ENCODE measurements at regions not wholly inside any gene's neighbourhood (a gene's known extent, or its start where the extent isn't known, plus 50 kb on each side); places are given as distances from the start of the nearest gene placed in this dataset.
"Not testable (repeated sequence)": the region's sequence is repeated elsewhere in the genome, so short reads cannot be mapped to it uniquely, and the experiment has no call there.

- not testable (repeated sequence) for H3K36me3 ChIP-seq (ENCODE audit: control insufficient read depth in 1 of 2, insufficient read depth in 2 of 2, low read length in 1 of 2); H3K9me3 ChIP-seq (ENCODE audit: control insufficient read depth, low read length); H3K27ac ChIP-seq (ENCODE audit: low read depth in 1 of 2, low read length in 2 of 2); DNase-seq; H3K4me3 ChIP-seq (ENCODE audit: low read length in 2 of 2); ATAC-seq (ENCODE audit: low FRiP score); H3K27me3 ChIP-seq (ENCODE audit: control insufficient read depth in 1 of 2, insufficient read depth in 2 of 2, low read length in 1 of 2); H3K4me1 ChIP-seq (ENCODE audit: control insufficient read depth in 1 of 2, insufficient read depth in 2 of 2, low read length in 2 of 2)
- intact Hi-C loops (cut with DNase I) = loop anchor here in 1 of 2 donors (5.0 kb wide), 1 partner anchor 119 kb away; no protein-coding TSS in a partner anchor
- 56 to 80% methylated on average over 1 to 5 of the region's 8 CpGs for WGBS, 2 donors
Observed at GRCh38 chr14:105706701-105707019, 180.3 kb downstream of the TMEM121 start.

- not testable (repeated sequence) for H3K4me1 ChIP-seq (ENCODE audit: control insufficient read depth in 1 of 2, insufficient read depth in 2 of 2, low read length in 2 of 2); H3K4me3 ChIP-seq (ENCODE audit: low read length in 2 of 2); H3K27me3 ChIP-seq (ENCODE audit: control insufficient read depth in 1 of 2, insufficient read depth in 2 of 2, low read length in 1 of 2); H3K9me3 ChIP-seq (ENCODE audit: control insufficient read depth, low read length); H3K36me3 ChIP-seq (ENCODE audit: control insufficient read depth in 1 of 2, insufficient read depth in 2 of 2, low read length in 1 of 2); H3K27ac ChIP-seq (ENCODE audit: low read depth in 1 of 2, low read length in 2 of 2)
- DNase-seq (peak in 1 of 2 donors; percentile 75), ATAC-seq (ENCODE audit: low FRiP score) (peak; percentile 38)
- WGBS, 2 donors = 92 to 94% methylated on average over 18 to 23 of the region's 23 CpGs
- intact Hi-C loops (cut with DNase I) = loop anchor here in 1 of 2 donors (5.0 kb wide), 1 partner anchor 120 kb away; no protein-coding TSS in a partner anchor
Observed at GRCh38 chr14:105707099-105707498, 180.7 kb downstream of the TMEM121 start.

- not testable (repeated sequence) for DNase-seq; H3K27me3 ChIP-seq (ENCODE audit: control insufficient read depth in 1 of 2, insufficient read depth in 2 of 2, low read length in 1 of 2); H3K4me3 ChIP-seq (ENCODE audit: low read length in 2 of 2); H3K9me3 ChIP-seq (ENCODE audit: control insufficient read depth, low read length); ATAC-seq (ENCODE audit: low FRiP score); H3K4me1 ChIP-seq (ENCODE audit: control insufficient read depth in 1 of 2, insufficient read depth in 2 of 2, low read length in 2 of 2); H3K36me3 ChIP-seq (ENCODE audit: control insufficient read depth in 1 of 2, insufficient read depth in 2 of 2, low read length in 1 of 2); H3K27ac ChIP-seq (ENCODE audit: low read depth in 1 of 2, low read length in 2 of 2)
- WGBS, 2 donors = 89 to 92% methylated on average over 18 of the region's 18 CpGs
- intact Hi-C loops (cut with DNase I) = loop anchor here in 1 of 2 donors (5.0 kb wide), 1 partner anchor 120 kb away; no protein-coding TSS in a partner anchor
Observed at GRCh38 chr14:105707723-105708151, 181.4 kb downstream of the TMEM121 start.

GRCh38 chr14:105708251-105709134 is 182.1 kb downstream of the TMEM121 start:
- not testable (repeated sequence) for H3K4me3 ChIP-seq (ENCODE audit: low read length in 2 of 2); H3K9me3 ChIP-seq (ENCODE audit: control insufficient read depth, low read length); ATAC-seq (ENCODE audit: low FRiP score); H3K27me3 ChIP-seq (ENCODE audit: control insufficient read depth in 1 of 2, insufficient read depth in 2 of 2, low read length in 1 of 2); H3K36me3 ChIP-seq (ENCODE audit: control insufficient read depth in 1 of 2, insufficient read depth in 2 of 2, low read length in 1 of 2); H3K4me1 ChIP-seq (ENCODE audit: control insufficient read depth in 1 of 2, insufficient read depth in 2 of 2, low read length in 2 of 2); H3K27ac ChIP-seq (ENCODE audit: low read depth in 1 of 2, low read length in 2 of 2)
- 89 to 91% methylated on average over 23 to 24 of the region's 24 CpGs for WGBS, 2 donors
- intact Hi-C loops (cut with DNase I) = loop anchor here in 1 of 2 donors (5.0 kb wide), 1 partner anchor 121 kb away; no protein-coding TSS in a partner anchor
- peak in 1 of 2 donors; percentile 59 for DNase-seq

- DNase-seq = no peak
- ATAC-seq (ENCODE audit: low FRiP score) = no peak
- H3K27me3 ChIP-seq (ENCODE audit: control insufficient read depth in 1 of 2, insufficient read depth in 2 of 2, low read length in 1 of 2) = no peaks in the 10 kb centered on the region
- H3K4me1 ChIP-seq (ENCODE audit: control insufficient read depth in 1 of 2, insufficient read depth in 2 of 2, low read length in 2 of 2) = no peaks in the 10 kb centered on the region
- H3K36me3 ChIP-seq (ENCODE audit: control insufficient read depth in 1 of 2, insufficient read depth in 2 of 2, low read length in 1 of 2) = no peaks in the 10 kb centered on the region
- no peak overlapping the region for H3K27ac ChIP-seq (ENCODE audit: low read depth in 1 of 2, low read length in 2 of 2)
- WGBS, 2 donors = 87 to 90% methylated on average over 6 of the region's 6 CpGs
- H3K9me3 ChIP-seq (ENCODE audit: control insufficient read depth, low read length) = no peaks in the 10 kb centered on the region
- no peak overlapping the region for H3K4me3 ChIP-seq (ENCODE audit: low read length in 2 of 2)
- intact Hi-C loops (cut with DNase I) = loop anchor here in 1 of 2 donors (5.0 kb wide), 1 partner anchor 122 kb away; no protein-coding TSS in a partner anchor
Observed at GRCh38 chr14:105709281-105710118, 183.1 kb downstream of the TMEM121 start.

- Histone ChIP-seq H3K9me3 (ENCODE audit: control insufficient read depth, low read length) (no peaks in the 10 kb centered on the region), H3K27ac (ENCODE audit: low read depth in 1 of 2, low read length in 2 of 2) (no peak overlapping the region), H3K36me3 (ENCODE audit: control insufficient read depth in 1 of 2, insufficient read depth in 2 of 2, low read length in 1 of 2) (no peaks in the 10 kb centered on the region), H3K4me3 (ENCODE audit: low read length in 2 of 2) (no peak overlapping the region), H3K4me1 (ENCODE audit: control insufficient read depth in 1 of 2, insufficient read depth in 2 of 2, low read length in 2 of 2) (no peaks in the 10 kb centered on the region), H3K27me3 (ENCODE audit: control insufficient read depth in 1 of 2, insufficient read depth in 2 of 2, low read length in 1 of 2) (no peaks in the 10 kb centered on the region)
- ATAC-seq (ENCODE audit: low FRiP score) (no peak), DNase-seq (no peak)
- WGBS, 2 donors = 84% methylated on average over 6 of the region's 6 CpGs
- intact Hi-C loops (cut with DNase I) = no loop called here
Observed at GRCh38 chr14:105710119-105711043, 184.0 kb downstream of the TMEM121 start.

GRCh38 chr14:105711044-105711620 is 184.7 kb downstream of the TMEM121 start:
- Histone ChIP-seq H3K4me1 (ENCODE audit: control insufficient read depth in 1 of 2, insufficient read depth in 2 of 2, low read length in 2 of 2) (no peaks in the 10 kb centered on the region), H3K27ac (ENCODE audit: low read depth in 1 of 2, low read length in 2 of 2) (no peak overlapping the region), H3K4me3 (ENCODE audit: low read length in 2 of 2) (no peak overlapping the region), H3K27me3 (ENCODE audit: control insufficient read depth in 1 of 2, insufficient read depth in 2 of 2, low read length in 1 of 2) (no peaks in the 10 kb centered on the region), H3K36me3 (ENCODE audit: control insufficient read depth in 1 of 2, insufficient read depth in 2 of 2, low read length in 1 of 2) (no peaks in the 10 kb centered on the region), H3K9me3 (ENCODE audit: control insufficient read depth, low read length) (no peaks in the 10 kb centered on the region)
- no peak for DNase-seq
- intact Hi-C loops (cut with DNase I) = no loop called here
- no peak for ATAC-seq (ENCODE audit: low FRiP score)
- 89 to 95% methylated on average over 4 to 18 of the region's 18 CpGs for WGBS, 2 donors
